C1 segment of cervical spinal cord (tissue), 14 donors: ENCODE measurements at regions not wholly inside any gene's neighbourhood (a gene's known extent, or its start where the extent isn't known, plus 50 kb on each side); places are given as distances from the start of the nearest gene placed in this dataset.

Experiments used
- DNase-seq, 14 donors: peaks; one replicate each; lab custom pipeline; 2025; lab: John Stamatoyannopoulos, UW

- DNase-seq, result no peak
Measured at GRCh38 chr18:69328086-69328485, 72.6 kb upstream of the DOK6 start.

- no peak for DNase-seq
Measured at GRCh38 chr18:69330385-69331005, 70.2 kb upstream of the DOK6 start.

GRCh38 chr18:69349912-69350597 is 50.6 kb upstream of the DOK6 start:
- DNase-seq, result no peak
